Activated CD4-positive, alpha-beta T cell treated with anti-CD3 and anti-CD28 coated beads, Interleukin-2, Interleukin-4, amounts not matched to agents 100 ng/mL and 50 ng/mL, durations not matched to agents 16 hours and 8 hours (primary cell): ENCODE measurements at regions not wholly inside any gene's neighbourhood (a gene's known extent, or its start where the extent isn't known, plus 50 kb on each side); places are given as distances from the start of the nearest gene placed in this dataset.

Experiments used
- DNase-seq: peaks from one replicate; pipeline ENCODE4 v3.0.0-alpha.2; 2020; ENCODE audit warnings: low spot score

- DNase-seq, result peak; percentile 33
Observed at GRCh38 chr2:64854773-64855237, 134.4 kb upstream of the SLC1A4 start.

GRCh38 chr2:64857581-64858471 lies 131.4 kb upstream of the SLC1A4 start:
- no peak for DNase-seq

GRCh38 chr2:64858541-64859311 lies 130.5 kb upstream of the SLC1A4 start:
- no peak for DNase-seq

- DNase-seq, result no peak
Observed at GRCh38 chr2:64859312-64860212, 129.6 kb upstream of the SLC1A4 start.

- no peak for DNase-seq
Observed at GRCh38 chr2:64860276-64860885, 128.8 kb upstream of the SLC1A4 start.

- no peak for DNase-seq
Observed at GRCh38 chr2:64860936-64861335, 128.3 kb upstream of the SLC1A4 start.

GRCh38 chr2:64861452-64862397 lies 127.5 kb upstream of the SLC1A4 start:
- DNase-seq, result no peak

- peak; percentile 54 for DNase-seq
Observed at GRCh38 chr2:64862623-64863022, 126.6 kb upstream of the SLC1A4 start.

- no peak for DNase-seq
Observed at GRCh38 chr2:64863097-64863820, 125.9 kb upstream of the SLC1A4 start.

GRCh38 chr2:64865073-64865830 lies 123.9 kb upstream of the SLC1A4 start:
- DNase-seq, result peak; percentile 53

- DNase-seq, result no peak
Observed at GRCh38 chr2:64865831-64866345, 123.3 kb upstream of the SLC1A4 start.

- no peak for DNase-seq
Observed at GRCh38 chr2:64866797-64867196, 122.4 kb upstream of the SLC1A4 start.

- DNase-seq, result no peak
Observed at GRCh38 chr2:64867253-64867996, 121.8 kb upstream of the SLC1A4 start.

GRCh38 chr2:64869126-64869525 lies 120.1 kb upstream of the SLC1A4 start:
- DNase-seq, result no peak

GRCh38 chr2:64873472-64873924 lies 115.7 kb upstream of the SLC1A4 start:
- peak; percentile 80 for DNase-seq

- no peak for DNase-seq
Observed at GRCh38 chr2:64874593-64874992, 114.6 kb upstream of the SLC1A4 start.

- no peak for DNase-seq
Observed at GRCh38 chr2:64875368-64875767, 113.8 kb upstream of the SLC1A4 start.

GRCh38 chr2:64876137-64876647 lies 113.0 kb upstream of the SLC1A4 start:
- no peak for DNase-seq
